ENCODE measurements at regions not wholly inside any gene's neighbourhood (a gene's known extent, or its start where the extent isn't known, plus 50 kb on each side); places are given as distances from the start of the nearest gene placed in this dataset.

- no peak overlapping the region for H3K4me3 ChIP-seq (ENCODE audit: insufficient read depth, low read depth, low read length)
- H2BK20ac ChIP-seq (ENCODE audit: low read depth, low read length): no peak overlapping the region
- ChIA-PET POLR2A (ENCODE audit: unreplicated experiment) (no interaction called here), CTCF (no interaction called here)
- 60% methylated on average over 1 of the region's 10 CpGs; no CpG with 5 or more reads in 1 of the 2 experiments for WGBS, 2 experiments (ENCODE audit: extremely low coverage in 2 of 2, insufficient read length in 1 of 2)
- DNase-seq (no peak), ATAC-seq (ENCODE audit: low read depth) (no peak)
- no peak overlapping the region for H3K14ac ChIP-seq (replicated peaks; ENCODE audit: low read depth, low read length)
- no peak overlapping the region for H4K5ac ChIP-seq (ENCODE audit: low read depth, low read length)
- no peak overlapping the region for H3K27ac ChIP-seq (ENCODE audit: insufficient read depth, low read length)
- no peak overlapping the region for H3K4me2 ChIP-seq (ENCODE audit: low read depth, low read length)
- no peak overlapping the region for H4K8ac ChIP-seq (ENCODE audit: low read depth in 2 of 2, low read length in 2 of 2)
- TF ChIP-seq POLR2A (IDR thresholded peaks at IDR 0.05; ENCODE audit: low read depth, low read length): no peak
- no peak for TF ChIP-seq MXI1 (IDR thresholded peaks at IDR 0.05; ENCODE audit: borderline replicate concordance, low read depth, low read length)
- TF ChIP-seq CEBPB (IDR thresholded peaks at IDR 0.05; ENCODE audit: low read depth, low read length): no peak
- TF ChIP-seq RAD21 (IDR thresholded peaks at IDR 0.05; ENCODE audit: low read length): no peak
- TF ChIP-seq MAFK (IDR thresholded peaks at IDR 0.05; ENCODE audit: low read depth, low read length): no peak
- no peak for TF ChIP-seq CTCF (conservative IDR thresholded peaks at IDR 0.05; ENCODE audit: low read depth, low read length)
- TF ChIP-seq SMC3 (IDR thresholded peaks at IDR 0.05; ENCODE audit: low read depth, low read length): no peak
- no peak for TF ChIP-seq USF2 (IDR thresholded peaks at IDR 0.05; ENCODE audit: low read depth, low read length)
- TF ChIP-seq RCOR1 (IDR thresholded peaks at IDR 0.05; ENCODE audit: insufficient replicate concordance, low read length): no peak
- TF ChIP-seq MAZ (IDR thresholded peaks at IDR 0.05; ENCODE audit: borderline replicate concordance, low read depth, low read length): no peak
- no peak for TF ChIP-seq CHD1 (IDR thresholded peaks at IDR 0.05; ENCODE audit: low read depth, low read length)
- no peak for TF ChIP-seq ELK1 (IDR thresholded peaks at IDR 0.05; ENCODE audit: borderline replicate concordance, low read depth, low read length)
- TF ChIP-seq BHLHE40 (IDR thresholded peaks at IDR 0.05; ENCODE audit: low read depth, low read length): no peak
- H3K27me3 ChIP-seq (ENCODE audit: control insufficient read depth, insufficient read depth, low read length): no peaks in the 10 kb centered on the region
- no peak overlapping the region for H2BK120ac ChIP-seq (ENCODE audit: low read depth, low read length)
- no peaks in the 10 kb centered on the region for H3K9me1 ChIP-seq (ENCODE audit: insufficient read depth, low read length)
- H3K56ac ChIP-seq (ENCODE audit: extremely low read depth, insufficient read depth, low read length): no peak overlapping the region
- BruUV-seq (replicated peaks): no TSS peak
- no peak overlapping the region for H2AK9ac ChIP-seq (replicated peaks; ENCODE audit: low read depth, low read length, poor library complexity)
- H3K79me1 ChIP-seq (ENCODE audit: low read depth in 1 of 2, low read length in 2 of 2): no peaks in the 10 kb centered on the region
- no peaks in the 10 kb centered on the region for H3K4me1 ChIP-seq (ENCODE audit: control insufficient read depth, insufficient read depth, low read length)
- H2BK15ac ChIP-seq (ENCODE audit: low read depth, low read length): no peak overlapping the region
- H3K36me3 ChIP-seq (ENCODE audit: control insufficient read depth, insufficient read depth, low read length): no peaks in the 10 kb centered on the region
- no peaks in the 10 kb centered on the region for H4K20me1 ChIP-seq (ENCODE audit: insufficient read depth, low read length)
- no peak overlapping the region for H4K91ac ChIP-seq (ENCODE audit: insufficient read depth, low read depth, low read length)
- peaks cover 48% of the 10 kb centered on the region for H3K9me3 ChIP-seq (ENCODE audit: control insufficient read depth, insufficient read depth, low read length)
- intact Hi-C loops (cut with micrococcal nuclease): no loop called here
- H3K23ac ChIP-seq (ENCODE audit: low read depth, low read length): no peak overlapping the region
- no peak overlapping the region for H3K9ac ChIP-seq (ENCODE audit: low read depth, low read length)
- no peak overlapping the region for H2BK5ac ChIP-seq (ENCODE audit: low read depth, low read length, poor library complexity, severe bottlenecking)
- H3K18ac ChIP-seq (ENCODE audit: low read depth, low read length): no peak overlapping the region
- no peak overlapping the region for H2AFZ ChIP-seq (replicated peaks; ENCODE audit: low read length, poor library complexity)
- H2AK5ac ChIP-seq (ENCODE audit: low read depth, low read length): no peak overlapping the region
- in situ Hi-C loops (cut with MboI; ENCODE audit: low sequenced_read_pairs): no loop called here
- dilution Hi-C loops (cut with HindIII; ENCODE audit: low sequenced_read_pairs, unreplicated experiment): no loop called here
- H3K4ac ChIP-seq (ENCODE audit: low read depth, low read length): no peak overlapping the region
These were observed 437.6 kb downstream of the EIPR1 start for GRCh38 chr2:2940061-2940460.
